ENCODE measurements at regions not wholly inside any gene's neighbourhood (a gene's known extent, or its start where the extent isn't known, plus 50 kb on each side); places are given as distances from the start of the nearest gene placed in this dataset.

- TF ChIP-seq RELA (IDR thresholded peaks at IDR 0.05; ENCODE audit: borderline replicate concordance, partially characterized antibody) = no peak
- no peak for TF ChIP-seq E2F4 (IDR thresholded peaks at IDR 0.05; ENCODE audit: low read depth, low read length)
- no peak for TF ChIP-seq ATF3 (IDR thresholded peaks at IDR 0.05; ENCODE audit: borderline replicate concordance, extremely low read depth, low read depth, low read length)
- TF ChIP-seq KLF5 (IDR thresholded peaks at IDR 0.05; ENCODE audit: partially characterized antibody) = no peak
- peak; percentile 45 for TF ChIP-seq SKIL (IDR thresholded peaks at IDR 0.05; ENCODE audit: low read depth, poor library complexity, severe bottlenecking)
- TF ChIP-seq NFYA (IDR thresholded peaks at IDR 0.05; ENCODE audit: borderline replicate concordance, low read depth, low read length) = no peak
- TF ChIP-seq GATAD2B (conservative IDR thresholded peaks at IDR 0.05; ENCODE audit: low read depth) = peak; percentile 50; the same call in 1 of the 2 replicates
- TF ChIP-seq ZNF217 (IDR thresholded peaks at IDR 0.05) = no peak
- no peak for TF ChIP-seq TCF3 (IDR thresholded peaks at IDR 0.05; ENCODE audit: borderline replicate concordance, insufficient read depth, low read depth, low read length)
- TF ChIP-seq JUNB (IDR thresholded peaks at IDR 0.05) = no peak
- no peak for TF ChIP-seq HSF1 (IDR thresholded peaks at IDR 0.05; ENCODE audit: low read depth, low read length)
- TF ChIP-seq ETV6 (conservative IDR thresholded peaks at IDR 0.05 in 1 of 2, IDR thresholded peaks at IDR 0.05 in 1 of 2; ENCODE audit: borderline replicate concordance in 1 of 2, low read depth in 1 of 2) = no peak
- TF ChIP-seq STAT1 (conservative IDR thresholded peaks at IDR 0.05) = no peak
- TF ChIP-seq SMAD5 (IDR thresholded peaks at IDR 0.05; ENCODE audit: low read depth) = no peak
- no peak for TF ChIP-seq CTCF (IDR thresholded peaks at IDR 0.05 in 2 of 3, conservative IDR thresholded peaks at IDR 0.05 in 1 of 3; ENCODE audit: control insufficient read depth in 2 of 3, extremely low read depth in 1 of 3, insufficient read depth in 1 of 3, low read depth in 3 of 3, low read length in 3 of 3)
- TF ChIP-seq SPI1 (IDR thresholded peaks at IDR 0.05; ENCODE audit: borderline replicate concordance, insufficient read depth, low read depth, low read length) = no peak
- TF ChIP-seq SREBF1 (IDR thresholded peaks at IDR 0.05; ENCODE audit: low read length) = no peak
- TF ChIP-seq ZSCAN29 (IDR thresholded peaks at IDR 0.05) = no peak
- peak; percentile 86 for TF ChIP-seq MEF2B (IDR thresholded peaks at IDR 0.05; ENCODE audit: partially characterized antibody, poor library complexity, severe bottlenecking)
- no peak for TF ChIP-seq CBFB (IDR thresholded peaks at IDR 0.05; ENCODE audit: low read depth)
- no peak for TF ChIP-seq CBX3 (IDR thresholded peaks at IDR 0.05; ENCODE audit: borderline replicate concordance, low read depth)
- no peak for TF ChIP-seq KDM1A (IDR thresholded peaks at IDR 0.05; ENCODE audit: borderline replicate concordance)
- TF ChIP-seq USF1 (IDR thresholded peaks at IDR 0.05; ENCODE audit: borderline replicate concordance, extremely low read length, insufficient read depth, low read depth, low read length) = no peak
- TF ChIP-seq NRF1 (conservative IDR thresholded peaks at IDR 0.05; ENCODE audit: low read depth, low read length) = no peak
These were observed 347.7 kb downstream of the BCKDHB start (continued) for GRCh38 chr6:80454197-80454596.
